Prostate gland (tissue), 2 donors: ENCODE measurements at regions not wholly inside any gene's neighbourhood (a gene's known extent, or its start where the extent isn't known, plus 50 kb on each side); places are given as distances from the start of the nearest gene placed in this dataset.

ENCODE experiments used
- DNase-seq: peaks from one replicate; pipeline ENCODE4 v3.0.0-alpha.2; 2019; ENCODE audit warnings: low spot score
- H3K27ac ChIP-seq, 2 donors: fragments of 200-600 bp; sonication (generic); 2 replicates each; pipeline ENCODE4 v1.5.1; 2017 to 2019
- H3K27me3 ChIP-seq: fragments of 200-600 bp; sonication (generic); replicated peaks from 2 replicates; pipeline ENCODE4 v1.5.1; 2019; ENCODE audit not compliant: insufficient read depth
- H3K36me3 ChIP-seq, 2 donors: fragments of 200-600 bp; sonication (generic); 1 replicate in 1 of 2; 2 replicates in 1 of 2; pipeline versions ENCODE4 v1.5.1 to v1.8.1; 2017 to 2019
- H3K4me1 ChIP-seq: fragments of 200-600 bp; sonication (generic); replicated peaks from 2 replicates; pipeline ENCODE4 v1.5.1; 2019
- H3K4me3 ChIP-seq, 2 donors: fragments of 200-600 bp; sonication (generic); 2 replicates each; pipeline ENCODE4 v1.5.1; 2017 to 2019
- H3K9me3 ChIP-seq: fragments of 200-600 bp; sonication (generic); 2 replicates; pipeline ENCODE4 v1.5.1; 2017
- POLR2A ChIP-seq: fragments of 450-650 bp; IDR thresholded peaks from one replicate; pipeline ENCODE4 v1.6.1; 2016; ENCODE audit warnings: antibody characterized with exemption, mild to moderate bottlenecking
- POLR2AphosphoS5 ChIP-seq: sonication (generic); formaldehyde crosslinking; IDR thresholded peaks from one replicate; pipeline ENCODE4 v1.6.1; 2017; ENCODE audit warnings: antibody characterized with exemption
- WGBS: methylation state at CpG from one replicate; pipeline ENCODE4 v1.1.5; 2018; 5-methylcytosine and 5-hydroxymethylcytosine counted together
- intact Hi-C: fragments of 100-400 bp; cut with DNase I; formaldehyde crosslinking; loops from one replicate; pipeline ENCODE4 v1.14.2; 2022
- TF ChIP-seq, protein P1 (sequence below), 4 experiments: fragments of 200-600 bp in 2 of 4; fragments of 450-650 bp in 2 of 4; sonication (generic) in 2 of 4; IDR thresholded peaks; 1 replicate in 3 of 4; 2 replicates in 1 of 4; pipeline ENCODE4 v1.5.1; 2016 to 2019; ENCODE audit warnings: antibody characterized with exemption in 4 of 4, mild to moderate bottlenecking in 2 of 4, moderate library complexity in 2 of 4

GRCh38 chr6:113439866-113440265 is 417.3 kb upstream of the MARCKS start:
- no peak for DNase-seq
- intact Hi-C loops = no loop called here
- Histone ChIP-seq H3K9me3 (no peaks in the 10 kb centered on the region), H3K27me3 (no peaks in the 10 kb centered on the region), H3K36me3 (no peaks in the 10 kb centered on the region), H3K27ac (no peak overlapping the region), H3K4me3 (no peak overlapping the region), H3K4me1 (no peaks in the 10 kb centered on the region)
- no peak for TF ChIP-seq POLR2A
- no peak for TF ChIP-seq POLR2AphosphoS5
- TF ChIP-seq, protein P1, sequence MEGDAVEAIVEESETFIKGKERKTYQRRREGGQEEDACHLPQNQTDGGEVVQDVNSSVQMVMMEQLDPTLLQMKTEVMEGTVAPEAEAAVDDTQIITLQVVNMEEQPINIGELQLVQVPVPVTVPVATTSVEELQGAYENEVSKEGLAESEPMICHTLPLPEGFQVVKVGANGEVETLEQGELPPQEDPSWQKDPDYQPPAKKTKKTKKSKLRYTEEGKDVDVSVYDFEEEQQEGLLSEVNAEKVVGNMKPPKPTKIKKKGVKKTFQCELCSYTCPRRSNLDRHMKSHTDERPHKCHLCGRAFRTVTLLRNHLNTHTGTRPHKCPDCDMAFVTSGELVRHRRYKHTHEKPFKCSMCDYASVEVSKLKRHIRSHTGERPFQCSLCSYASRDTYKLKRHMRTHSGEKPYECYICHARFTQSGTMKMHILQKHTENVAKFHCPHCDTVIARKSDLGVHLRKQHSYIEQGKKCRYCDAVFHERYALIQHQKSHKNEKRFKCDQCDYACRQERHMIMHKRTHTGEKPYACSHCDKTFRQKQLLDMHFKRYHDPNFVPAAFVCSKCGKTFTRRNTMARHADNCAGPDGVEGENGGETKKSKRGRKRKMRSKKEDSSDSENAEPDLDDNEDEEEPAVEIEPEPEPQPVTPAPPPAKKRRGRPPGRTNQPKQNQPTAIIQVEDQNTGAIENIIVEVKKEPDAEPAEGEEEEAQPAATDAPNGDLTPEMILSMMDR (IDR thresholded peaks at IDR 0.05) = no peak
- WGBS = 78% methylated on average over 7 of the region's 7 CpGs

- 44% methylated on average over 1 of the region's 1 CpG for WGBS
- no peak overlapping the region for H3K27ac ChIP-seq
- no peaks in the 10 kb centered on the region for H3K4me1 ChIP-seq
- no peaks in the 10 kb centered on the region for H3K27me3 ChIP-seq
- no peak for TF ChIP-seq POLR2A
- TF ChIP-seq, protein P1 (IDR thresholded peaks at IDR 0.05) = no peak
- H3K4me3 ChIP-seq = no peak overlapping the region
- DNase-seq = no peak
- no peaks in the 10 kb centered on the region for H3K9me3 ChIP-seq
- no peaks in the 10 kb centered on the region for H3K36me3 ChIP-seq
- intact Hi-C loops = no loop called here
Measured at GRCh38 chr6:113442040-113442439, 415.1 kb upstream of the MARCKS start.

DNA sequence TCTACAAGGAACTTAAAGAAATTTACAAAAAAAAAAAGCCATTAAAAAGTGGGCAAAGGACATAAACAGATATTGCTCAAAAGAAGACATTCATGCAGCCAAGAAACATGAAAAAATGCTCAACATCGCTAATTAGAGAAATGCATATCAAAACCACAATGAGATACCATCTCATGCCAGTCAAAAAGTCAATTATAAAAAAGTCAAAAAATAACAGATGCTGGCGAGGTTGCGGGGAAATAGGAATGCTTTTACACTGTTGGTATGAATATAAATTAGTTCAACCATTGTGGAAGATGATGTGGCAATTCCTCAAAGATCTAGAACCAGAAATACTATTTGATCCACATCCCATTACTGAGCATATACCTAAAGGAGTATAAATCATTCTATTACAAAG is 411.9 kb upstream of the MARCKS start:
- Histone ChIP-seq H3K9me3 (no peaks in the 10 kb centered on the region), H3K27ac (no peak overlapping the region), H3K36me3 (no peaks in the 10 kb centered on the region), H3K4me3 (no peak overlapping the region), H3K4me1 (no peaks in the 10 kb centered on the region), H3K27me3 (no peaks in the 10 kb centered on the region)
- WGBS = 97% methylated on average over 3 of the region's 3 CpGs
- intact Hi-C loops = no loop called here
- no peak for DNase-seq
- TF ChIP-seq POLR2A (no peak), POLR2AphosphoS5 (no peak)
- TF ChIP-seq, protein P1 (IDR thresholded peaks at IDR 0.05) = no peak

- Histone ChIP-seq H3K4me1 (no peaks in the 10 kb centered on the region), H3K27ac (no peak overlapping the region), H3K9me3 (no peaks in the 10 kb centered on the region), H3K27me3 (no peaks in the 10 kb centered on the region), H3K36me3 (no peaks in the 10 kb centered on the region), H3K4me3 (no peak overlapping the region)
- intact Hi-C loops = no loop called here
- no peak for DNase-seq
- 45% methylated on average over 5 of the region's 5 CpGs for WGBS
- TF ChIP-seq POLR2A = no peak
- no peak for TF ChIP-seq POLR2AphosphoS5
- TF ChIP-seq, protein P1 (IDR thresholded peaks at IDR 0.05) = no peak
Measured at GRCh38 chr6:113447088-113447831, 409.9 kb upstream of the MARCKS start.

DNA sequence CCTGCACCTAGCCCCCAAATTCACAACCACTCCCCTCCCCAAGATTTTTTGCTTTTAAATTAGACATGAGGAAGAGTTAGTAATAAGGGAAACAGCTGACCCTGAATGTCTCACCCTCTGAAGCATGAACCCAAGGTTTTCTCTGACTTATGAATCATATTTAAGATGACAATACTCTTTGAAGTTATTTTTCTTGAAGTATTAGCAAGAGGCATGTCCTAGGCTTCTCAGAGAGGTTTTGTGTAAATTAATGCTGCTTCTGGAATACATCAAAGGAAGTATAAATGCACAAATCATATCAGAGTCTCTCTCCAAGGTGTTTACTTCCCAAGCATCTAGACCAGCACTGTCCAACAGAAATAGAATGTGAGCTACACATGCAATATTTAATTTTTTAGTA is 408.1 kb upstream of the MARCKS start:
- intact Hi-C loops = no loop called here
- Histone ChIP-seq H3K27ac (no peak overlapping the region), H3K4me3 (no peak overlapping the region), H3K36me3 (no peaks in the 10 kb centered on the region), H3K9me3 (no peaks in the 10 kb centered on the region), H3K4me1 (no peaks in the 10 kb centered on the region), H3K27me3 (no peaks in the 10 kb centered on the region)
- TF ChIP-seq POLR2AphosphoS5 (no peak), POLR2A (no peak)
- TF ChIP-seq, protein P1 (IDR thresholded peaks at IDR 0.05) = no peak
- DNase-seq = no peak
